ENCODE measurements at regions not wholly inside any gene's neighbourhood (a gene's known extent, or its start where the extent isn't known, plus 50 kb on each side); places are given as distances from the start of the nearest gene placed in this dataset.

- Histone ChIP-seq H3K4me3 (ENCODE audit: low read depth, low read length, poor library complexity, severe bottlenecking) (no peak overlapping the region), H3K4me1 (ENCODE audit: insufficient read depth, low read length, poor library complexity, severe bottlenecking) (peaks cover 7% of the 10 kb centered on the region), H3K9me3 (ENCODE audit: low read depth, low read length, poor library complexity, severe bottlenecking) (no peaks in the 10 kb centered on the region), H3K27me3 (replicated peaks; ENCODE audit: insufficient read depth, low read depth, low read length, poor library complexity) (no peaks in the 10 kb centered on the region), H3K36me3 (ENCODE audit: insufficient read depth, low read length, poor library complexity, severe bottlenecking) (no peaks in the 10 kb centered on the region), H3K27ac (ENCODE audit: low read depth, low read length, poor library complexity, severe bottlenecking) (no peak overlapping the region)
- TF ChIP-seq EZH2 (IDR thresholded peaks at IDR 0.05; ENCODE audit: borderline replicate concordance, low read depth, low read length, poor library complexity, severe bottlenecking), result no peak
- TF ChIP-seq CTCF (conservative IDR thresholded peaks at IDR 0.05; ENCODE audit: low read depth, low read length), result no peak
- no peak for DNase-seq (ENCODE audit: low spot score)
- no TSS peak for BruUV-seq (replicated peaks)
- intact Hi-C loops (cut with micrococcal nuclease; ENCODE audit: unreplicated experiment), result loop anchor here (5.0 to 10.0 kb wide), 7 partner anchors 405 to 1165 kb away; no protein-coding TSS in a partner anchor
- POLR2A ChIA-PET (ENCODE audit: low non-redundant PET), result no interaction called here
- CTCF ChIA-PET, result no interaction called here
These were observed 834.0 kb downstream of the C4orf33 start for GRCh38 chr4:129929984-129930383.

- ChIA-PET CTCF (no interaction called here), POLR2A (ENCODE audit: low non-redundant PET) (no interaction called here)
- H3K27me3 ChIP-seq (replicated peaks; ENCODE audit: insufficient read depth, low read depth, low read length, poor library complexity), result no peaks in the 10 kb centered on the region
- no peaks in the 10 kb centered on the region for H3K36me3 ChIP-seq (ENCODE audit: insufficient read depth, low read length, poor library complexity, severe bottlenecking)
- no peak overlapping the region for H3K4me3 ChIP-seq (ENCODE audit: low read depth, low read length, poor library complexity, severe bottlenecking)
- TF ChIP-seq CTCF (conservative IDR thresholded peaks at IDR 0.05; ENCODE audit: low read depth, low read length) (no peak), EZH2 (IDR thresholded peaks at IDR 0.05; ENCODE audit: borderline replicate concordance, low read depth, low read length, poor library complexity, severe bottlenecking) (no peak)
- intact Hi-C loops (cut with micrococcal nuclease; ENCODE audit: unreplicated experiment), result no loop called here
- H3K9me3 ChIP-seq (ENCODE audit: low read depth, low read length, poor library complexity, severe bottlenecking), result no peaks in the 10 kb centered on the region
- H3K27ac ChIP-seq (ENCODE audit: low read depth, low read length, poor library complexity, severe bottlenecking), result no peak overlapping the region
- no peaks in the 10 kb centered on the region for H3K4me1 ChIP-seq (ENCODE audit: insufficient read depth, low read length, poor library complexity, severe bottlenecking)
- no TSS peak for BruUV-seq (replicated peaks)
- no peak for DNase-seq (ENCODE audit: low spot score)
These were observed 854.3 kb downstream of the C4orf33 start for GRCh38 chr4:129950217-129950616.

GRCh38 chr4:129966175-129966574 is 870.2 kb downstream of the C4orf33 start:
- Histone ChIP-seq H3K4me1 (ENCODE audit: insufficient read depth, low read length, poor library complexity, severe bottlenecking) (no peaks in the 10 kb centered on the region), H3K27ac (ENCODE audit: low read depth, low read length, poor library complexity, severe bottlenecking) (no peak overlapping the region), H3K36me3 (ENCODE audit: insufficient read depth, low read length, poor library complexity, severe bottlenecking) (no peaks in the 10 kb centered on the region), H3K9me3 (ENCODE audit: low read depth, low read length, poor library complexity, severe bottlenecking) (no peaks in the 10 kb centered on the region), H3K27me3 (replicated peaks; ENCODE audit: insufficient read depth, low read depth, low read length, poor library complexity) (no peaks in the 10 kb centered on the region), H3K4me3 (ENCODE audit: low read depth, low read length, poor library complexity, severe bottlenecking) (no peak overlapping the region)
- intact Hi-C loops (cut with micrococcal nuclease; ENCODE audit: unreplicated experiment), result no loop called here
- no peak for DNase-seq (ENCODE audit: low spot score)
- TF ChIP-seq EZH2 (IDR thresholded peaks at IDR 0.05; ENCODE audit: borderline replicate concordance, low read depth, low read length, poor library complexity, severe bottlenecking) (no peak), CTCF (conservative IDR thresholded peaks at IDR 0.05; ENCODE audit: low read depth, low read length) (no peak)
- CTCF ChIA-PET, result no interaction called here
- POLR2A ChIA-PET (ENCODE audit: low non-redundant PET), result no interaction called here
- BruUV-seq (replicated peaks), result no TSS peak

Data from A673 (cell line).